HL-60/S4 treated with retinoic acid at 250 ng/mL for 4 days and 3 days (cell line): ENCODE measurements at regions not wholly inside any gene's neighbourhood (a gene's known extent, or its start where the extent isn't known, plus 50 kb on each side); places are given as distances from the start of the nearest gene placed in this dataset.

Source experiments
- in situ Hi-C: fragments of 300-500 bp; cut with MboI; formaldehyde crosslinking; loops from 2 replicates; pipeline ENCODE4 v1.7.0; 2022; ENCODE audit warnings: low sequenced_read_pairs

GRCh38 chr17:45676695-45677094, 107.4 kb upstream of the CRHR1 start:
- in situ Hi-C loops, result no loop called here

GRCh38 chr17:45677770-45678169, 106.3 kb upstream of the CRHR1 start:
- in situ Hi-C loops, result no loop called here

- in situ Hi-C loops, result no loop called here
Measured at GRCh38 chr17:45679426-45679825, 104.7 kb upstream of the CRHR1 start.

GRCh38 chr17:45680360-45680759, 103.8 kb upstream of the CRHR1 start:
- in situ Hi-C loops, result no loop called here

GRCh38 chr17:45681706-45682105, 102.4 kb upstream of the CRHR1 start:
- in situ Hi-C loops, result no loop called here

GRCh38 chr17:45686250-45686649, 97.9 kb upstream of the CRHR1 start:
- in situ Hi-C loops, result no loop called here

- in situ Hi-C loops, result no loop called here
Measured at GRCh38 chr17:45687594-45687993, 96.5 kb upstream of the CRHR1 start.

GRCh38 chr17:45688353-45688752, 95.8 kb upstream of the CRHR1 start:
- in situ Hi-C loops, result no loop called here

- in situ Hi-C loops, result no loop called here
Measured at GRCh38 chr17:45688820-45689219, 95.3 kb upstream of the CRHR1 start.

GRCh38 chr17:45689451-45689850, 94.7 kb upstream of the CRHR1 start:
- in situ Hi-C loops, result no loop called here

- in situ Hi-C loops, result no loop called here
Measured at GRCh38 chr17:45690625-45691275, 93.4 kb upstream of the CRHR1 start.

GRCh38 chr17:45692661-45693060, 91.5 kb upstream of the CRHR1 start:
- in situ Hi-C loops, result no loop called here

GRCh38 chr17:45693792-45694191, 90.3 kb upstream of the CRHR1 start:
- in situ Hi-C loops, result no loop called here

GRCh38 chr17:45696442-45696841, 87.7 kb upstream of the CRHR1 start:
- in situ Hi-C loops, result no loop called here

- in situ Hi-C loops, result no loop called here
Measured at GRCh38 chr17:45697076-45697475, 87.0 kb upstream of the CRHR1 start.

GRCh38 chr17:45700171-45701090, 83.7 kb upstream of the CRHR1 start:
- in situ Hi-C loops, result no loop called here

GRCh38 chr17:45702666-45703266, 81.4 kb upstream of the CRHR1 start:
- in situ Hi-C loops, result no loop called here

- in situ Hi-C loops, result no loop called here
Measured at GRCh38 chr17:45703348-45703747, 80.8 kb upstream of the CRHR1 start.

GRCh38 chr17:45703806-45704205, 80.3 kb upstream of the CRHR1 start:
- in situ Hi-C loops, result no loop called here

- in situ Hi-C loops, result no loop called here
Measured at GRCh38 chr17:45704251-45704650, 79.9 kb upstream of the CRHR1 start.

GRCh38 chr17:45705123-45706009, 78.8 kb upstream of the CRHR1 start:
- in situ Hi-C loops, result no loop called here
